ENCODE measurements at regions not wholly inside any gene's neighbourhood (a gene's known extent, or its start where the extent isn't known, plus 50 kb on each side); places are given as distances from the start of the nearest gene placed in this dataset.

DNA sequence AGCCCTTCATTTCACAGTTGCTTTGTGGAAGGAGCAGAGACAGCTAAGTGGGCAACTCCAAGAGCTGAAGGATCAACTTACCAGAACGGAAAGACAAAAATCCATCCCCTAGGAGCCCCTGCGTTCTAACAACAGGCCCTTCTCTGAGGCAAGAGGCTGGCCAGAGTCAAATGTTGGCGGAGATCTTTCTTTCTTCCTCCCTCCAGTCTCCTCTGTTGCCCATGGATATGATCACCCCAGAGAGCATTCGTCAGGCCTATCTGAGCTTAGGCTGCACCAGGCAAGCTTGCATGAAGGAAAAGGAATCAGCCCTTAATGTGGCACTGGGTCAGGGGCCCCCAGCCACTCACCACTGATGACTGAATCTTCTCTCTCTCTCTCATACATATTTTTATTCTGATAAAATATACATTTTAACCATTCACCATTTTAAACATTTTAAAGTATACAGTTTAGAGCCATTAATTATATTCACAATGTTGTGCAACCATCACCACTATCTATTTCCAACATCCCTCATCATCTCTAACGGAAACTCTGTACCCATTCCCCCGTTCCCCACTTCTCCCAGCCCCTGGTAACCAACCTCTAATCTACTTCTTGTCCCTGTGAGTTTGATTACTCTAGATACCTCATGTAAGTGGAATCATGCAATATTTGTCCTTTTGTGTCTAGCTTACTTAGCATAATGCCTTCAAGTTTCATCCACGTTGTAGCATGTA is 52.9 kb upstream of the CCND2 start:
- Histone ChIP-seq H2AFZ (replicated peaks; ENCODE audit: low read length, poor library complexity) (no peak overlapping the region), H3K4me1 (ENCODE audit: control insufficient read depth, insufficient read depth, low read length) (no peaks in the 10 kb centered on the region), H3K4me2 (ENCODE audit: low read depth, low read length) (no peak overlapping the region), H4K91ac (ENCODE audit: insufficient read depth, low read depth, low read length) (no peak overlapping the region), H3K4me3 (ENCODE audit: insufficient read depth, low read depth, low read length) (no peak overlapping the region), H2BK15ac (ENCODE audit: low read depth, low read length) (no peak overlapping the region), H3K27ac (ENCODE audit: insufficient read depth, low read length) (no peak overlapping the region), H3K23ac (ENCODE audit: low read depth, low read length) (no peak overlapping the region), H2BK20ac (ENCODE audit: low read depth, low read length) (no peak overlapping the region), H3K27me3 (ENCODE audit: control insufficient read depth, insufficient read depth, low read length) (no peaks in the 10 kb centered on the region), H3K9ac (ENCODE audit: low read depth, low read length) (no peak overlapping the region), H3K9me3 (ENCODE audit: control insufficient read depth, insufficient read depth, low read length) (no peaks in the 10 kb centered on the region; the same call in 1 of the 2 replicates), H4K8ac (ENCODE audit: low read depth in 2 of 2, low read length in 2 of 2) (no peak overlapping the region), H3K36me3 (ENCODE audit: control insufficient read depth, insufficient read depth, low read length) (no peaks in the 10 kb centered on the region), H4K5ac (ENCODE audit: low read depth, low read length) (no peak overlapping the region), H3K14ac (replicated peaks; ENCODE audit: low read depth, low read length) (no peak overlapping the region), H2AK5ac (ENCODE audit: low read depth, low read length) (no peak overlapping the region), H2BK120ac (ENCODE audit: low read depth, low read length) (no peak overlapping the region), H3K4ac (ENCODE audit: low read depth, low read length) (no peak overlapping the region), H3K79me1 (ENCODE audit: low read depth in 1 of 2, low read length in 2 of 2) (no peaks in the 10 kb centered on the region), H3K56ac (ENCODE audit: extremely low read depth, insufficient read depth, low read length) (no peak overlapping the region), H3K18ac (ENCODE audit: low read depth, low read length) (no peak overlapping the region), H2AK9ac (replicated peaks; ENCODE audit: low read depth, low read length, poor library complexity) (no peak overlapping the region), H4K20me1 (ENCODE audit: insufficient read depth, low read length) (no peaks in the 10 kb centered on the region), H2BK5ac (ENCODE audit: low read depth, low read length, poor library complexity, severe bottlenecking) (no peak overlapping the region), H3K9me1 (ENCODE audit: insufficient read depth, low read length) (no peaks in the 10 kb centered on the region)
- no TSS peak for BruUV-seq (replicated peaks)
- in situ Hi-C loops (cut with MboI; ENCODE audit: low sequenced_read_pairs), result no loop called here
- dilution Hi-C loops (cut with HindIII; ENCODE audit: low sequenced_read_pairs, unreplicated experiment), result no loop called here
- DNase-seq (no peak), ATAC-seq (ENCODE audit: low read depth) (no peak)
- no peak for TF ChIP-seq POLR2A (IDR thresholded peaks at IDR 0.05; ENCODE audit: low read depth, low read length)
- no peak for TF ChIP-seq CEBPB (IDR thresholded peaks at IDR 0.05; ENCODE audit: low read depth, low read length)
- no peak for TF ChIP-seq RFX5 (IDR thresholded peaks at IDR 0.05; ENCODE audit: low read depth, low read length)
- TF ChIP-seq RAD21 (IDR thresholded peaks at IDR 0.05; ENCODE audit: low read length), result no peak
- no peak for TF ChIP-seq BHLHE40 (IDR thresholded peaks at IDR 0.05; ENCODE audit: low read depth, low read length)
- no peak for TF ChIP-seq MAZ (IDR thresholded peaks at IDR 0.05; ENCODE audit: borderline replicate concordance, low read depth, low read length)
- TF ChIP-seq MAFK (IDR thresholded peaks at IDR 0.05; ENCODE audit: low read depth, low read length), result no peak
- intact Hi-C loops (cut with micrococcal nuclease), result no loop called here
- ChIA-PET CTCF (no interaction called here), POLR2A (ENCODE audit: unreplicated experiment) (no interaction called here)
- WGBS, 2 experiments (ENCODE audit: extremely low coverage in 2 of 2, insufficient read length in 1 of 2), result 35% methylated on average over 2 of the region's 7 CpGs; no CpG with 5 or more reads in 1 of the 2 experiments

Measured in IMR-90 (cell line).